Panc1 (cell line): ENCODE measurements at regions not wholly inside any gene's neighbourhood (a gene's known extent, or its start where the extent isn't known, plus 50 kb on each side); places are given as distances from the start of the nearest gene placed in this dataset.

Source experiments
- CTCF ChIP-seq: fragments of 450-650 bp; IDR thresholded peaks from 2 replicates; pipeline ENCODE4 v1.5.1; 2017; ENCODE audit warnings: mild to moderate bottlenecking
- POLR2AphosphoS5 ChIP-seq: IDR thresholded peaks from 2 replicates; pipeline ENCODE4 v1.6.1; 2012; ENCODE audit warnings: mild to moderate bottlenecking, low read depth, low read length, moderate library complexity
- SIN3A ChIP-seq: IDR thresholded peaks from 2 replicates; pipeline ENCODE4 v1.6.1; 2012; ENCODE audit warnings: low read depth, mild to moderate bottlenecking, low read length, moderate library complexity, borderline replicate concordance; ENCODE audit not compliant: insufficient read depth
- TF ChIP-seq, protein P1 (sequence below), 2 experiments: IDR thresholded peaks; 2 replicates each; pipeline ENCODE4 v1.6.1; 2011 to 2012; ENCODE audit warnings: low read depth in 2 of 2, control low read depth in 1 of 2, low read length in 1 of 2, mild to moderate bottlenecking in 1 of 2, moderate library complexity in 1 of 2; ENCODE audit not compliant: insufficient read depth in 1 of 2

GRCh38 chr15:97899981-97900380, 60.5 kb upstream of the ARRDC4 start:
- TF ChIP-seq CTCF (no peak), SIN3A (no peak), POLR2AphosphoS5 (no peak)
- TF ChIP-seq, protein P1, sequence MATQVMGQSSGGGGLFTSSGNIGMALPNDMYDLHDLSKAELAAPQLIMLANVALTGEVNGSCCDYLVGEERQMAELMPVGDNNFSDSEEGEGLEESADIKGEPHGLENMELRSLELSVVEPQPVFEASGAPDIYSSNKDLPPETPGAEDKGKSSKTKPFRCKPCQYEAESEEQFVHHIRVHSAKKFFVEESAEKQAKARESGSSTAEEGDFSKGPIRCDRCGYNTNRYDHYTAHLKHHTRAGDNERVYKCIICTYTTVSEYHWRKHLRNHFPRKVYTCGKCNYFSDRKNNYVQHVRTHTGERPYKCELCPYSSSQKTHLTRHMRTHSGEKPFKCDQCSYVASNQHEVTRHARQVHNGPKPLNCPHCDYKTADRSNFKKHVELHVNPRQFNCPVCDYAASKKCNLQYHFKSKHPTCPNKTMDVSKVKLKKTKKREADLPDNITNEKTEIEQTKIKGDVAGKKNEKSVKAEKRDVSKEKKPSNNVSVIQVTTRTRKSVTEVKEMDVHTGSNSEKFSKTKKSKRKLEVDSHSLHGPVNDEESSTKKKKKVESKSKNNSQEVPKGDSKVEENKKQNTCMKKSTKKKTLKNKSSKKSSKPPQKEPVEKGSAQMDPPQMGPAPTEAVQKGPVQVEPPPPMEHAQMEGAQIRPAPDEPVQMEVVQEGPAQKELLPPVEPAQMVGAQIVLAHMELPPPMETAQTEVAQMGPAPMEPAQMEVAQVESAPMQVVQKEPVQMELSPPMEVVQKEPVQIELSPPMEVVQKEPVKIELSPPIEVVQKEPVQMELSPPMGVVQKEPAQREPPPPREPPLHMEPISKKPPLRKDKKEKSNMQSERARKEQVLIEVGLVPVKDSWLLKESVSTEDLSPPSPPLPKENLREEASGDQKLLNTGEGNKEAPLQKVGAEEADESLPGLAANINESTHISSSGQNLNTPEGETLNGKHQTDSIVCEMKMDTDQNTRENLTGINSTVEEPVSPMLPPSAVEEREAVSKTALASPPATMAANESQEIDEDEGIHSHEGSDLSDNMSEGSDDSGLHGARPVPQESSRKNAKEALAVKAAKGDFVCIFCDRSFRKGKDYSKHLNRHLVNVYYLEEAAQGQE (IDR thresholded peaks at IDR 0.05; ENCODE audit: insufficient read depth in 1 of 2, low read depth in 2 of 2, low read length in 1 of 2) = no peak
